Mesodermal cell (in vitro differentiated cells): ENCODE measurements at regions not wholly inside any gene's neighbourhood (a gene's known extent, or its start where the extent isn't known, plus 50 kb on each side); places are given as distances from the start of the nearest gene placed in this dataset.

Experiments used
- H3K27ac ChIP-seq: 2 replicates; pipeline ENCODE4 v1.7.0; 2013; ENCODE audit warnings: mild to moderate bottlenecking, low read depth, low read length, moderate library complexity; ENCODE audit not compliant: severe bottlenecking
- H3K36me3 ChIP-seq: 2 replicates; pipeline ENCODE4 v1.7.1; 2013; ENCODE audit warnings: mild to moderate bottlenecking, low read length, moderate library complexity; ENCODE audit not compliant: control insufficient read depth, insufficient read depth
- H3K4me1 ChIP-seq: one replicate; pipeline ENCODE4 v1.7.1; 2013; ENCODE audit warnings: mild to moderate bottlenecking, low read length; ENCODE audit not compliant: insufficient read depth, control insufficient read depth, poor library complexity, severe bottlenecking
- H3K4me3 ChIP-seq: 2 replicates; pipeline ENCODE4 v1.7.0; 2013; ENCODE audit warnings: low read length, control low read depth, mild to moderate bottlenecking; ENCODE audit not compliant: insufficient read depth, poor library complexity, severe bottlenecking; ENCODE audit errors: extremely low read depth
- H3K9me3 ChIP-seq: 2 replicates; pipeline ENCODE4 v1.7.1; 2013; ENCODE audit warnings: mild to moderate bottlenecking, low read length, moderate library complexity; ENCODE audit not compliant: control insufficient read depth
- WGBS, 2 experiments: methylation state at CpG; one replicate each; pipeline ENCODE4 v1.1.5; 2013; ENCODE audit warnings: missing lambda C conversion rate in 2 of 2; ENCODE audit not compliant: insufficient coverage in 2 of 2; 5-methylcytosine and 5-hydroxymethylcytosine counted together

DNA sequence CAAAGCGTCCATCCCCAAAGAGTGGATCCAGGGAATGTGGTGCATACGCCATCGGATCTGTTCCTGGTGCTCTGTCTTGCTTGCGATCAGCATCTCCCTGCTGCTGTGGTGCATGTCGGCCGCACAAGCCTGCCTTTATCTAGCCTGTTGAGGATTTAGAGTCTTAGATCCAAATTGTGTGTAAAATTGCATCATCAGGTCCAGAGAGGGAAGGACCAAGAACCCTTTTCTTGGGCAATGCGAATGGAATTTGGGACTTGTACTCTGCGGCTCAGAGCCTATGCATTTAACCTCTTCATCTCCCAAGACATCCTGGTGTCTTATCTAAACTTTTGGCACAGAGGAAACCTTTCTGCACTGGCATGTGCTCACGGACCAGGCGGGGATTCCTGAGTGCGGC, 1238.7 kb downstream of the TBC1D22A start:
- Histone ChIP-seq H3K36me3 (no peaks in the 10 kb centered on the region), H3K4me3 (no peak overlapping the region), H3K9me3 (peaks cover 7% of the 10 kb centered on the region), H3K4me1 (no peaks in the 10 kb centered on the region), H3K27ac (no peak overlapping the region)
- WGBS, 2 experiments: 84 to 92% methylated on average over 9 to 11 of the region's 11 CpGs

DNA sequence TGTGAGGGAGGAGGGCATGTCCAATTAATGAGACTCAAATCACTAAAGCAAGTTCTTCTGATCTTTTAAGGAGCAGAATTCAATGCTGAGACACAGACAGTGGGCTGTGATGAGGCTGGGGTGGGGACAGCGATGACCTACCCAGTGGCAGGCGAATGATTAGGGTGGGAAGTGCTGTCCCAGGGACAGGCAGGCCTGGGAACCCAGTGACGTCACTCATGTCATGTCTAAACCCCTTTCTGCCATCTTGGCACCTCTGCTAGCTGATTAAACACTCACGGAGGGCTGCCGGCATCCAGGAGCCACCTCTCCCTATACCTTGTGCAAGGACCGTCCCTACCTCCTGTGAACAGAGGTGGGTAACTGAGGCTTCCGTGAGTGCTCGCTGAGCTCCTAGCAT, 1235.2 kb downstream of the TBC1D22A start:
- Histone ChIP-seq H3K4me3 (no peak overlapping the region), H3K9me3 (peaks cover 9% of the 10 kb centered on the region), H3K27ac (no peak overlapping the region), H3K36me3 (no peaks in the 10 kb centered on the region), H3K4me1 (no peaks in the 10 kb centered on the region)
- 86 to 95% methylated on average over 3 to 8 of the region's 8 CpGs for WGBS, 2 experiments

DNA sequence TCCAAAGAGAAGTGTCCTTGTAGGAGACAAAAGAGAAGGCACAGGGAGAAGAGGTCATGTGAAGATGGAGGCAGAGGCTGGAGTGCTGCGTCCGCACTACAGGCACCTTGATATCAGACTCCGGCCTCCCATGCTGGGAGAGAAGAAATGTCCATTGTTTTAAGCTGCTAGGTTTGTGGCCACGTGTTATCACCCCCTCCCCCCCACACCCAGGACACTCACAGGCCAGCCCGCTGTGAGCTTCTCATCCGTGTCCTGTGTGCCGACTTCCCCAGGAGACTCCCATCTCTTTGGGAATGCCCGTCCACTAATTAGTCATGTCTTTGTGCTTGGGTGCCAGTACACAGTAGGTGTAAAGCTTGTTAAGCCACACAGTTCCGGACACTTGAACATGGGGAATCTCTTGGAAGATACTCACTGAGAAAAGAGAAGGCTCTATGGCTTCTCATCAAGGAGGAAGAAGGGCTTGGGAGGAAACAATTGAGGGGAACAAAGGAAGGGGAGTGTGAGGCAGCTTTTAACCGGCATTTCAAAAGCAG, 1234.7 kb downstream of the TBC1D22A start:
- Histone ChIP-seq H3K27ac (no peak overlapping the region), H3K4me1 (no peaks in the 10 kb centered on the region), H3K4me3 (no peak overlapping the region), H3K9me3 (peaks cover 11% of the 10 kb centered on the region), H3K36me3 (no peaks in the 10 kb centered on the region)
- 70 to 88% methylated on average over 6 to 8 of the region's 10 CpGs for WGBS, 2 experiments

DNA sequence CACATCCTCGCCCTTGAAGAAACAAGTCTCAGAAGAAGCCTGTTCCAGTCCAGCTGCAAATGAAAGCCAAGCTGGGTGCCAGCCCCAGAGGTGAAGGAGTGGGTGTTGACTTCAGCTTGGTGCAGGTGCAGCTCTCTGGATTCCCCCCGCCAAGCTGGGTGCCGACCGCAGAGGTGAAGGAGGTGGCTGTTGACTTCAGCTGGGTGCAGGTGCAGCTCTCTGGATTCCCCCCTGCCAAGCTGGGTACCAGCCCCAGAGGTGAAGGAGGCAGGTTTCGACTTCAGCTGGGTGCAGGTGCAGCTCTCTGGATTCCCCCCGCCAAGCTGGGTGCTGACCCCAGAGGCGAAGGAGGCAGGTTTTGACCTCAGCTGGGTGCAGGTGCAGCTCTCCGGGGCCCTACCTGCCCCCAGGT, 1234.0 kb downstream of the TBC1D22A start:
- H3K36me3 ChIP-seq: no peaks in the 10 kb centered on the region

DNA sequence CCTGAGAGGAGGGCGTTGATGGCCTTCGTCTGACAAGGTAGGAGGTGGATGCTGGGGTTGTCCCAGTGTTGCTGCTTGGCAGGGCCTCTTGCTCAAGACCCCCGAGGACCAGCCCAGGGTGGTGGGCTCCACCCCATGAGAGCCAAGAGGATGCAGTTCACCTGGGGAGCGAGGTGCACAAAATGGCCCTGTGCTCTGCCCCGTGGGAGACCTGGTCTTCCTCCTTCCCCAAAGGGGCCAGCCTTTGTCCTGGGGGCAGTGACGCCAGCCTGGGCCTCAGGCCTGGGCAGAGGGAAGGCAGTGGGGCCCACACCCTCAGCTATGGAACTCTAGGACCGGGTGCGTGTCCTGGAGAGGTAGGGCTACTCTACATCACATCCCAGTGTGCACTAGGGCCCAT, 1233.3 kb downstream of the TBC1D22A start:
- H3K27ac ChIP-seq: no peak overlapping the region
- WGBS, 2 experiments: 81 to 96% methylated on average over 3 to 5 of the region's 8 CpGs
- peaks cover 11% of the 10 kb centered on the region for H3K9me3 ChIP-seq
- H3K36me3 ChIP-seq: no peaks in the 10 kb centered on the region
- H3K4me1 ChIP-seq: no peaks in the 10 kb centered on the region
- H3K4me3 ChIP-seq: no peak overlapping the region

More for the DNA sequence above, 1234.0 kb downstream of the TBC1D22A start:
- Histone ChIP-seq H3K4me1 (no peaks in the 10 kb centered on the region), H3K27ac (no peak overlapping the region), H3K4me3 (no peak overlapping the region), H3K9me3 (peaks cover 7% of the 10 kb centered on the region)
- WGBS, 2 experiments: 85 to 90% methylated on average over 5 to 6 of the region's 8 CpGs

DNA sequence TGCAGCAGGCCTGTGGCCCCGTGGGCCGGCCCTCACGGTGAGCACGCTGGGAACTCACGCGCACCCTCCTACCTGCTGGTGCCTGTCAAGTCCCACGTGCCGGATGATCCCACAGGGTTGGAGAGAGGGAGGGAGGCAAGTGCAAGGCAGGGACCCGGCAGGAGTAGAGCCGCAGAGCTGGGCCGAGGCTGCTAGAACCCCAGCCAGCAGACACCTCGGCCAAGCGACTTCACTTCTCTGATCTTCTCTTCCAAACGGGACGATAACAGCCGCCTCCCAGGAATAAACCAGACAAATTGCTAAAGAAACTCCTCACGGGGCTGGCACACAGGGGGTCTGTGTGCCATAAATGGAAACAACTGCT, 1232.8 kb downstream of the TBC1D22A start:
- whole genome bisulfite sequencing, 2 experiments: 94 to 97% methylated on average over 13 to 14 of the region's 17 CpGs
- Histone ChIP-seq H3K36me3 (no peaks in the 10 kb centered on the region), H3K9me3 (peaks cover 12% of the 10 kb centered on the region), H3K4me3 (no peak overlapping the region), H3K27ac (no peak overlapping the region), H3K4me1 (no peaks in the 10 kb centered on the region)

DNA sequence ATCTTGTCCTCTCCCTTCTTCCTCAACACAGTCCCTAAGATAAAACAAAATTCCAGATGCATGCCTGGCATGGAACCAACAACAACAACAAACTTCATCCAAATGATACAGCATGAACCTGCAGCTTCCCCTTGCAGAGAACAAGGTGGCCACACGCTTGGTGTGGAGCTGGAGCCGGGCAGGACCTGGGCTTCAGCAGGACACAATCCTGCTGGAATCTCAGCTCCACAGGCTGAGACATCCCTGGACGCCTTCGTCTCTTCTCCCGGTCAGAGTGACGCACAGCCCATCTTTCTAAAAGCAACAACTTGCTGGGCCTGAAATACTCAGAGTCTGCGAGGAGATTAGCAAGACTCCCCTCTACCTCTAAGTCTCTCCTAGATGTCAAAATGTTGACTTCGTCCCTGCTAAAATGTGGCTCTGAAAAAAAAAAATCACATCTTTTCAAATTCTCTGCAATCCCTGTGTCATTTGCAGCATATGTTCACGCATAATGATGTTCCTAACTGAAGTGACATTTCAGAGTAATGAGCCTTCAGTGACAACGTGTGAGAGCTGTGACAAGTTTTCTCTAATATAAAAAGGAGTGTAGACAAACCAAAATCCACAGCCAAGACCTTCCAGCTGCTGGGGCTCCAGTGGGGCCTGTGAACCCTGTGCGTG, 1232.3 kb downstream of the TBC1D22A start:
- no peaks in the 10 kb centered on the region for H3K36me3 ChIP-seq
- 83 to 88% methylated on average over 9 to 11 of the region's 11 CpGs for WGBS, 2 experiments

DNA sequence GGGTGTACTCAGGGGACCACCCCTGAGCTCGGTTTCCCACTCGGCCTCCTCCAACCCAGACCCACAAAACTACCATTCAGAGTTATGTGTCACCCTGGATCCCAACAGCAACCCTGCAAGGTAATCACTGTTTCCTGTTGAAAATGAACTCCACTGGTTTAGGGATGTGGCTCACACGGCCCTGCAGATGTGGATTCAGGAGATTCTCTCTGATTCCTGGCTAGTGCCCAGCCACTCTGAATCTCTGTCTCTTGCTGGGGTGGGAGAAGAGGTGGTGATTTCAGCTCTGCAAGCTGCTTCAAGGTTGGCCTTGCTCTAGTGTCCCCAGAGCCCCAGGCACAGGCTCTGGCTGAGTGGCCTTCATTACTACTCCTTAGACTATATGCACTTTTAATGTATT, 1231.6 kb downstream of the TBC1D22A start:
- no peaks in the 10 kb centered on the region for H3K4me1 ChIP-seq
- WGBS, 2 experiments: 40 to 56% methylated on average over 3 of the region's 3 CpGs
- peaks cover 12% of the 10 kb centered on the region for H3K9me3 ChIP-seq
- no peaks in the 10 kb centered on the region for H3K36me3 ChIP-seq
- H3K27ac ChIP-seq: no peak overlapping the region
- H3K4me3 ChIP-seq: no peak overlapping the region

More for the DNA sequence above, 1232.3 kb downstream of the TBC1D22A start:
- Histone ChIP-seq H3K9me3 (peaks cover 12% of the 10 kb centered on the region), H3K4me1 (no peaks in the 10 kb centered on the region), H3K4me3 (no peak overlapping the region), H3K27ac (no peak overlapping the region)

DNA sequence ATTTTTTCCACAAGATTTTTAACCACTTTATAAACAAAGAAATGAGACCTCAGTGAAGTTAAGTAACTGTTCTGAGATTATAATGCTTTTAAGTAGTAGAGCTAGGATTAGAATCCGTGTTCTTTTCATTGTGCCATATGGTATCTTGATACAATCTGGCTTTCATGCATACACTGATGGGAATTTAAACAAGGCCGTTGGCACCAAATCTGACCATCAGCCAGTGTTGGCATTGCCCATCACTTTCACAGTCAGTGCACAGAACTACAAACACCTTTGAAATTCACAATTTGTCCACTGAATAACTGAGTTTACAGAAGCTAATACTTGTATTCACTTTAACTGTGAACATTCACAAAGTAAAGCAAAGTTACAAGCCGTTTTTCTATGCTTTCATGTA, 1228.0 kb downstream of the TBC1D22A start:
- peaks cover 18% of the 10 kb centered on the region for H3K9me3 ChIP-seq
- no peaks in the 10 kb centered on the region for H3K36me3 ChIP-seq
- no peak overlapping the region for H3K27ac ChIP-seq
- 79 to 80% methylated on average over 1 to 2 of the region's 3 CpGs for WGBS, 2 experiments
- H3K4me3 ChIP-seq: no peak overlapping the region
- no peaks in the 10 kb centered on the region for H3K4me1 ChIP-seq

DNA sequence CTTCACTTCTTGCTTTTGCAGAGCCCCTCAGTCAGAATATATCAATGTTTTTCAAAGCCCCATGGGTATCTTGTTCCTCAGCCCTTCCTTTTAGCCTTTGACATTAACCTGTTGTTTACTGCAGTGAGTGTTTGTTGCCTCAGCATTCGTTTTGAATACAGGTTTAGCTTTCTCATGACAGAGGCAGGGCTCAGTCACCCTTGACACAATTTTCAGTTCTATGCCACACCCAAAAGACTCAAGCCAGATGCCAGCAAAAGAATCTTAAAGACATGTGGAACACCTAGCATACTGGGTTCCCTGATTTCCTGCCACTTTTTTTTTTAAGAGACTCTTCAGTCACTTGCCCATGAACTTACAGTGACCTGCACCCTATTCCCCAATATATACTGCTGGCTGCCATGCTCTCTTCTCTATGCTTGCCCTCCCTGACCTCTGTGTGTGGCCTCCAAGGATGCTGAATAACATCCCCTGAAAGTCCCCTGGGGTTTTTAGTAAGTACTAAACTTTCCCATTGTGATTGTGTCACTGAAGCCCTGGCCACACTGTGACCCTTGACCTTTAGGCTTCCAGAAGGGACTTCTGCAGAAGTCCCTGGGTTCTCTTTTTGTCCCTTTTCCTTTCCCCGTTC, 1225.5 kb downstream of the TBC1D22A start:
- WGBS, 2 experiments: 39 to 42% methylated on average over 2 of the region's 2 CpGs
- Histone ChIP-seq H3K36me3 (no peaks in the 10 kb centered on the region), H3K4me3 (no peak overlapping the region), H3K9me3 (peaks cover 15% of the 10 kb centered on the region), H3K4me1 (no peaks in the 10 kb centered on the region), H3K27ac (no peak overlapping the region)

DNA sequence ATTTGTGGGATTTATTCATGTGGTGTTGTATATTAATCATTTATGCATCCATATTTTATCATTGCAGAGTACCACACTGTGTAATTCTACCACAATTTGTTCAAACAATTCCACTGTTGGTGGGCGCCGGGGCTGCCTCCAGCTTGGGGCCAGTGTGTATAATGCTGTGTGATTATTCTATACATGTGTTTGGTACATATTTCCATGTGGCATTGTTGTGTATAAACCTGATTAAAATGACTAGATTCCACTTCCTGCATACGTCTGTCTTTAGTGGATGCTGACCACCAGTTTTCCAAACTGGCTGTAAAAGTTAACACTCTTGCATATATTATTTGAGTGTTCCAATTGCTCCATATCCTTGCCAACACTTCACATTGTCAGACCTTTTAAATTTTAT, 1213.8 kb downstream of the TBC1D22A start:
- H3K4me3 ChIP-seq: no peak overlapping the region
- WGBS, 2 experiments: 40% methylated on average over 1 of the region's 3 CpGs; no CpG with 5 or more reads in 1 of the 2 experiments
- no peaks in the 10 kb centered on the region for H3K4me1 ChIP-seq
- peaks cover 25% of the 10 kb centered on the region for H3K9me3 ChIP-seq
- H3K36me3 ChIP-seq: no peaks in the 10 kb centered on the region
- no peak overlapping the region for H3K27ac ChIP-seq
